MM.1S (cell line): ENCODE measurements at regions not wholly inside any gene's neighbourhood (a gene's known extent, or its start where the extent isn't known, plus 50 kb on each side); places are given as distances from the start of the nearest gene placed in this dataset.

Experiments
- EZH2 ChIP-seq: fragments of 300-600 bp; sonication (generic); optimal IDR thresholded peaks from 2 replicates; pipeline ENCODE3; 2017; ENCODE audit warnings: low read depth, mild to moderate bottlenecking, antibody characterized with exemption, low read length, mixed read lengths
- TF ChIP-seq, protein P1 (sequence below): fragments of 300-600 bp; sonication (generic); IDR thresholded peaks from 2 replicates; pipeline ENCODE4 v1.5.1; 2016; ENCODE audit warnings: antibody characterized with exemption, low read length, mixed read lengths

GRCh38 chr14:89022274-89022673 is 197.8 kb downstream of the TTC8 start:
- TF ChIP-seq, protein P1, sequence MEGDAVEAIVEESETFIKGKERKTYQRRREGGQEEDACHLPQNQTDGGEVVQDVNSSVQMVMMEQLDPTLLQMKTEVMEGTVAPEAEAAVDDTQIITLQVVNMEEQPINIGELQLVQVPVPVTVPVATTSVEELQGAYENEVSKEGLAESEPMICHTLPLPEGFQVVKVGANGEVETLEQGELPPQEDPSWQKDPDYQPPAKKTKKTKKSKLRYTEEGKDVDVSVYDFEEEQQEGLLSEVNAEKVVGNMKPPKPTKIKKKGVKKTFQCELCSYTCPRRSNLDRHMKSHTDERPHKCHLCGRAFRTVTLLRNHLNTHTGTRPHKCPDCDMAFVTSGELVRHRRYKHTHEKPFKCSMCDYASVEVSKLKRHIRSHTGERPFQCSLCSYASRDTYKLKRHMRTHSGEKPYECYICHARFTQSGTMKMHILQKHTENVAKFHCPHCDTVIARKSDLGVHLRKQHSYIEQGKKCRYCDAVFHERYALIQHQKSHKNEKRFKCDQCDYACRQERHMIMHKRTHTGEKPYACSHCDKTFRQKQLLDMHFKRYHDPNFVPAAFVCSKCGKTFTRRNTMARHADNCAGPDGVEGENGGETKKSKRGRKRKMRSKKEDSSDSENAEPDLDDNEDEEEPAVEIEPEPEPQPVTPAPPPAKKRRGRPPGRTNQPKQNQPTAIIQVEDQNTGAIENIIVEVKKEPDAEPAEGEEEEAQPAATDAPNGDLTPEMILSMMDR, result no peak
- TF ChIP-seq EZH2, result no peak
